ENCODE measurements at regions not wholly inside any gene's neighbourhood (a gene's known extent, or its start where the extent isn't known, plus 50 kb on each side); places are given as distances from the start of the nearest gene placed in this dataset.
"Not testable (repeated sequence)": the region's sequence is repeated elsewhere in the genome, so short reads cannot be mapped to it uniquely, and the experiment has no call there.

DNA sequence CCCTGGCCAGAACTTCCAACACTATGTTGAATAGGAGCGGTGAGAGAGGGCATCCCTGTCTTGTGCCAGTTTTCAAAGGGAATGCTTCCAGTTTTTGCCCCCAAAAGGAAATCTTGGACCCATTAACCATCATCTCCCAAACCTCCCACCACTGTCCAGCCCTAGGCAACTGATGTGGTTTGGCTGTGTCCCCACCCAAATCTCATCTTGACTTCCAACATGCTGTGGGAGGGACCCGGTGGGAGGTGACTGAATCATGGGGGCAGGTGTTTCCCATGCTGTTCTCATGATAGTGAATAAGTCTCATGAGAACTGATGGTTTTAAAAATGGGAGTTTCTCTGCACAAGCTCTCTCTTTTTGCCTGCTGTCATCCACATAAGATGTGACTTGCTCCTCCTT lies 119.1 kb upstream of the RMDN2 start:
- TF ChIP-seq, protein P1, sequence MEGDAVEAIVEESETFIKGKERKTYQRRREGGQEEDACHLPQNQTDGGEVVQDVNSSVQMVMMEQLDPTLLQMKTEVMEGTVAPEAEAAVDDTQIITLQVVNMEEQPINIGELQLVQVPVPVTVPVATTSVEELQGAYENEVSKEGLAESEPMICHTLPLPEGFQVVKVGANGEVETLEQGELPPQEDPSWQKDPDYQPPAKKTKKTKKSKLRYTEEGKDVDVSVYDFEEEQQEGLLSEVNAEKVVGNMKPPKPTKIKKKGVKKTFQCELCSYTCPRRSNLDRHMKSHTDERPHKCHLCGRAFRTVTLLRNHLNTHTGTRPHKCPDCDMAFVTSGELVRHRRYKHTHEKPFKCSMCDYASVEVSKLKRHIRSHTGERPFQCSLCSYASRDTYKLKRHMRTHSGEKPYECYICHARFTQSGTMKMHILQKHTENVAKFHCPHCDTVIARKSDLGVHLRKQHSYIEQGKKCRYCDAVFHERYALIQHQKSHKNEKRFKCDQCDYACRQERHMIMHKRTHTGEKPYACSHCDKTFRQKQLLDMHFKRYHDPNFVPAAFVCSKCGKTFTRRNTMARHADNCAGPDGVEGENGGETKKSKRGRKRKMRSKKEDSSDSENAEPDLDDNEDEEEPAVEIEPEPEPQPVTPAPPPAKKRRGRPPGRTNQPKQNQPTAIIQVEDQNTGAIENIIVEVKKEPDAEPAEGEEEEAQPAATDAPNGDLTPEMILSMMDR (IDR thresholded peaks at IDR 0.05 in 2 of 3, conservative IDR thresholded peaks at IDR 0.05 in 1 of 3; ENCODE audit: borderline replicate concordance in 1 of 3, insufficient read depth in 1 of 3, low read depth in 2 of 3, low read length in 2 of 3): not testable (repeated sequence)
- not testable (repeated sequence) for TF ChIP-seq RAD21 (IDR thresholded peaks at IDR 0.05; ENCODE audit: low read depth); EZH2 (IDR thresholded peaks at IDR 0.05); SP1 (IDR thresholded peaks at IDR 0.05; ENCODE audit: low read depth); SIN3A (IDR thresholded peaks at IDR 0.05; ENCODE audit: low read depth); TCF7L2 (IDR thresholded peaks at IDR 0.05; ENCODE audit: borderline replicate concordance, extremely low read depth, insufficient read depth, insufficient read length); EZH2phosphoT487 (IDR thresholded peaks at IDR 0.05; ENCODE audit: borderline replicate concordance); POLR2A (IDR thresholded peaks at IDR 0.05; ENCODE audit: borderline replicate concordance, extremely low read depth, insufficient read depth, insufficient read length)
- TF ChIP-seq, protein P2, sequence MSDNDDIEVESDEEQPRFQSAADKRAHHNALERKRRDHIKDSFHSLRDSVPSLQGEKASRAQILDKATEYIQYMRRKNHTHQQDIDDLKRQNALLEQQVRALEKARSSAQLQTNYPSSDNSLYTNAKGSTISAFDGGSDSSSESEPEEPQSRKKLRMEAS (IDR thresholded peaks at IDR 0.05): not testable (repeated sequence)
- TF ChIP-seq, protein P3, sequence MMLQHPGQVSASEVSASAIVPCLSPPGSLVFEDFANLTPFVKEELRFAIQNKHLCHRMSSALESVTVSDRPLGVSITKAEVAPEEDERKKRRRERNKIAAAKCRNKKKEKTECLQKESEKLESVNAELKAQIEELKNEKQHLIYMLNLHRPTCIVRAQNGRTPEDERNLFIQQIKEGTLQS (IDR thresholded peaks at IDR 0.05): not testable (repeated sequence)
- TF ChIP-seq, protein P4, sequence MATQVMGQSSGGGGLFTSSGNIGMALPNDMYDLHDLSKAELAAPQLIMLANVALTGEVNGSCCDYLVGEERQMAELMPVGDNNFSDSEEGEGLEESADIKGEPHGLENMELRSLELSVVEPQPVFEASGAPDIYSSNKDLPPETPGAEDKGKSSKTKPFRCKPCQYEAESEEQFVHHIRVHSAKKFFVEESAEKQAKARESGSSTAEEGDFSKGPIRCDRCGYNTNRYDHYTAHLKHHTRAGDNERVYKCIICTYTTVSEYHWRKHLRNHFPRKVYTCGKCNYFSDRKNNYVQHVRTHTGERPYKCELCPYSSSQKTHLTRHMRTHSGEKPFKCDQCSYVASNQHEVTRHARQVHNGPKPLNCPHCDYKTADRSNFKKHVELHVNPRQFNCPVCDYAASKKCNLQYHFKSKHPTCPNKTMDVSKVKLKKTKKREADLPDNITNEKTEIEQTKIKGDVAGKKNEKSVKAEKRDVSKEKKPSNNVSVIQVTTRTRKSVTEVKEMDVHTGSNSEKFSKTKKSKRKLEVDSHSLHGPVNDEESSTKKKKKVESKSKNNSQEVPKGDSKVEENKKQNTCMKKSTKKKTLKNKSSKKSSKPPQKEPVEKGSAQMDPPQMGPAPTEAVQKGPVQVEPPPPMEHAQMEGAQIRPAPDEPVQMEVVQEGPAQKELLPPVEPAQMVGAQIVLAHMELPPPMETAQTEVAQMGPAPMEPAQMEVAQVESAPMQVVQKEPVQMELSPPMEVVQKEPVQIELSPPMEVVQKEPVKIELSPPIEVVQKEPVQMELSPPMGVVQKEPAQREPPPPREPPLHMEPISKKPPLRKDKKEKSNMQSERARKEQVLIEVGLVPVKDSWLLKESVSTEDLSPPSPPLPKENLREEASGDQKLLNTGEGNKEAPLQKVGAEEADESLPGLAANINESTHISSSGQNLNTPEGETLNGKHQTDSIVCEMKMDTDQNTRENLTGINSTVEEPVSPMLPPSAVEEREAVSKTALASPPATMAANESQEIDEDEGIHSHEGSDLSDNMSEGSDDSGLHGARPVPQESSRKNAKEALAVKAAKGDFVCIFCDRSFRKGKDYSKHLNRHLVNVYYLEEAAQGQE (IDR thresholded peaks at IDR 0.05; ENCODE audit: low read depth): not testable (repeated sequence)

All from HCT116 (cell line).